Psoas muscle (tissue), 7 donors: ENCODE measurements at regions not wholly inside any gene's neighbourhood (a gene's known extent, or its start where the extent isn't known, plus 50 kb on each side); places are given as distances from the start of the nearest gene placed in this dataset.
"Not testable (repeated sequence)": the region's sequence is repeated elsewhere in the genome, so short reads cannot be mapped to it uniquely, and the experiment has no call there.

ENCODE experiments used
- ATAC-seq, 4 donors: fragments of 200-7000 bp; cut with Tn5 transposase; one replicate each; pipeline ENCODE4 v1.9.1; 2020; ENCODE audit warnings: moderate library complexity in 3 of 4, mild to moderate bottlenecking in 2 of 4
- DNase-seq, 2 donors: peaks; one replicate each; pipeline ENCODE4 v3.0.0-alpha.2; 2020
- H3K27ac ChIP-seq: fragments of 200-600 bp; one replicate; pipeline ENCODE4 v1.8.0; 2022
- H3K27me3 ChIP-seq, 3 donors: fragments of 200-600 bp in 1 of 3; one replicate each; pipeline versions ENCODE4 v1.6.1 to v1.8.0; 2013 to 2022; ENCODE audit warnings: low read length in 2 of 3, mild to moderate bottlenecking in 2 of 3, moderate library complexity in 1 of 3; ENCODE audit not compliant: insufficient read depth in 3 of 3
- H3K36me3 ChIP-seq, 2 donors: fragments of 200-600 bp in 1 of 2; one replicate each; pipeline versions ENCODE4 v1.6.1 to v1.8.0; 2013 to 2022; ENCODE audit warnings: low read depth in 1 of 2, mild to moderate bottlenecking in 1 of 2, moderate library complexity in 1 of 2; ENCODE audit not compliant: insufficient read depth in 1 of 2
- H3K4me1 ChIP-seq: fragments of 200-600 bp; one replicate; pipeline ENCODE4 v1.8.0; 2022
- H3K4me3 ChIP-seq: fragments of 200-600 bp; one replicate; pipeline ENCODE4 v1.8.0; 2022; ENCODE audit warnings: mild to moderate bottlenecking
- H3K9me3 ChIP-seq: fragments of 200-600 bp; one replicate; pipeline ENCODE4 v1.8.0; 2022
- WGBS, 3 donors: extraction: QIAGEN DNeasy Blood & Tissue Kit; methylation state at CpG; one replicate each; pipeline versions ENCODE4 v1.1.6 to v1.1.7; 2013; 5-methylcytosine and 5-hydroxymethylcytosine counted together
- intact Hi-C, 2 donors: fragments of 100-400 bp; cut with DNase I; formaldehyde crosslinking; loops; one replicate each; pipeline versions ENCODE4 v1.11.0 to v1.14.2; 2022
- donor health status: healthy with polysubstance abuse.
- donor health status: DM: no; HTN: no; CAD: no; lungs with moderate emphysema.
- donor health status: Bipolar disorder and iron deficiency.
- donor health status: healthy.
- donor health status: DM: yes; HTN: yes; CAD: no.
- donor health status: DM: no; HTN: no; CAD: no.
- donor health status: DM: yes; HTN: yes; CAD: no.

DNA sequence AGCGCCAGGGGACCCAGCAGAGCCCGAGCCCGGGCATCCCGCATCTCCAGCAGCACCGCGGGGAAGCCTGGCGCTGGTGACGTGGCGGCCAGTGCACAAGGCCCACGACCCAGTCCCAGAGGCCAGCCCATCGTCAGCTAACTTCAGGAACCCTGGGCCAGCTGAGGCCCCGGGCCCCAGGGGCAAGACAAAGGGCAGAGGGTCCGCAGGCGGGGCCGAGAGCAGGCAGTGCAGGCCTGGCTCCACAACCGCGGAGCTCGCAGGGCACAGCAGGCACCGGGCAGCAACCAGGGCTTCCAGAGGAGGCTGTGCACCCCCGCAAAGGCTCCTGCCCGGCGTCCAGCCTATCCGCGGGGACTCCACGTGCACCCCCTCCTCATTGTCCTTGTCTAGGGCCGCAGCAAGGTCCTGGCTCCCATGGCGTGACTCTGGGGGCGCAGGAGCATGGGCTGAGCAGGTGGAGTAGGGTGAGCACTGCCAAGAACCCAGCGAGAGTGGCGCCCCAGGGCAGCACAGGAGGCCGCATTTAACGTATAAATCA is 352.5 kb downstream of the KCNJ18 start:
- H3K4me3 ChIP-seq, result not testable (repeated sequence)
- 65 to 77% (median 77%) methylated on average over 20 to 31 of the region's 32 CpGs for WGBS, 3 donors

DNA sequence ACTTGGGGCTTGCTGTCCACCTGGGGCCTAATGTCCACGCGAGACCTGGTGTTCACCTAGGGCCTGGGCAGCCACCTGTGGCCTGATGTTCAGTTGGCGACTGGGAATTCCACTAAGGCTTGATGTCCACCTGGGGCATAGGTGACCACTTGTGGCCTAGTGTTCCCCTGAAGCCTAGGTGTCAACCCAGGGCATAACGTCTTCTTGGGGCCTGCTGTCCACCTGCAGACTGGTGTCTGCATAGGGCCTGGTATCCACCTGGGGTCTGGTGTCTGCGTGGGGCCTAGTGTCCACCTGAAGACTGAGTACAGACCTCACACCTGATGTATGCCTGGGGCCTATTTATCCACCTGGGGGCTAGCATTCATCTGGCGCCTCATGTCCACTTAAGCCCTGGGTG is 355.2 kb downstream of the KCNJ18 start:
- intact Hi-C loops, H3K27me3 ChIP-seq, H3K27ac ChIP-seq, ATAC-seq, H3K4me3 ChIP-seq, H3K4me1 ChIP-seq, DNase-seq, H3K36me3 ChIP-seq, H3K9me3 ChIP-seq: not testable (repeated sequence)
- 72 to 78% (median 74%) methylated on average over 6 of the region's 6 CpGs for WGBS, 3 donors

More for the DNA sequence above, 352.5 kb downstream of the KCNJ18 start:
- H3K27me3 ChIP-seq, H3K4me1 ChIP-seq, H3K36me3 ChIP-seq, H3K9me3 ChIP-seq, ATAC-seq, H3K27ac ChIP-seq, DNase-seq, intact Hi-C loops: not testable (repeated sequence)

DNA sequence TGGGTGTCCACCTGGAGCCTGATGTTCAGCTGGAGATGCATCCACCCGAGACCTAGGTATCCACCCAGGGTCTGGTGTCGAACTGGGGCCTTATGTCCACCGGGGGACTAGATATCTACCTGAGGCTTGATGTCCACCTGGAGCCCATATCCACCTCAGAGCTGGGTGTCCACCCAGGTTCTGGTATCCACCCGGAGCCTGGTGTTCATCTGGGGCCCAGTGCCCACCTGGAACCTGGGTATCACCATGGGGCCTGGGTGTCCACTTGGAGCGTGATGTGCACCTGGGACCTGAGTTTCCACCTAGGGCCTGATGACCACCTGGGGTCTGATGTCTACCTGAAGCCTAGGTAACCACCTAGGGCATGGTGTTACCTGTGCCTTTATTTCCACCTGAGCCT is 355.9 kb downstream of the KCNJ18 start:
- H3K4me3 ChIP-seq, H3K27me3 ChIP-seq, H3K27ac ChIP-seq, H3K4me1 ChIP-seq, intact Hi-C loops, ATAC-seq, H3K36me3 ChIP-seq, H3K9me3 ChIP-seq, DNase-seq: not testable (repeated sequence)
- 63 to 68% (median 67%) methylated on average over 5 of the region's 5 CpGs for WGBS, 3 donors

DNA sequence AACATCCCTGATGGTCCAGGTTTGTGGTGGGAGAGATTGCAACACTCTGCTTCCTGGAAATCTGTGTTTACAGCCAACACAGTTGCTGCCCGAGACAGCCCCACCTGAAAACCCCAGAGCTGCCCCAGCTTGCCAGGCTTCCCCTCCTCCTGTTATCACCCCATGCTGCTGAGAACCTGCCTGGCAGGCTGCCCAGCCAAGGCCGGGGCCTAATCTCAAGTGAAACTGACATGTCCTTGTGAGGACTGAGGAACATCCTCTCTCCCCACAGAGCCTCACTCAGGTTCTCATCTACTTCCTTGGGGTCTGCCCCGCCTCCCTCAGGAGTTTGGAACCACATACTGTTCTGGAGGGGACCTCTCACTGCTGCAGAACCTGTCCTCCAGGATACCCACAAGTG is 358.4 kb downstream of the KCNJ18 start:
- ATAC-seq, H3K27ac ChIP-seq, H3K27me3 ChIP-seq, H3K4me1 ChIP-seq, intact Hi-C loops, H3K36me3 ChIP-seq, H3K9me3 ChIP-seq, H3K4me3 ChIP-seq, DNase-seq: not testable (repeated sequence)
- 31 to 64% (median 42%) methylated on average over 1 to 3 of the region's 3 CpGs for WGBS, 3 donors

DNA sequence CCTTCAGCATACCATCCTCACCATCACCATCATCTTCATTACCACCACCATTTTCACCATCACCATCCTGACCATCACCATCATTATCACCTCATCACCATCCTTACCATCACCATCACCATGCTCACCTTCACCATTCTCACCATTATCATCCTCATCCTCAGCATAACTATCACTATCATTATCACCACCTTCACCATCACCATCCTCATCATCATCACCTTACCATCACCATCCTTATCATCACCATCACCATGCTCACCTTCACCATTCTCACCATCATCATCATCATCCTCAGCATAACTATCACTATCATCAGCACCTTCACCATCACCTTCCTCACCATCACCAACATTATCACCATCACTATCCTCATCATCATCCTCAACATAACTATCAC is 360.4 kb downstream of the KCNJ18 start:
- H3K4me1 ChIP-seq, intact Hi-C loops, DNase-seq, ATAC-seq, H3K27ac ChIP-seq, H3K36me3 ChIP-seq, H3K4me3 ChIP-seq, H3K27me3 ChIP-seq, H3K9me3 ChIP-seq: not testable (repeated sequence)

DNA sequence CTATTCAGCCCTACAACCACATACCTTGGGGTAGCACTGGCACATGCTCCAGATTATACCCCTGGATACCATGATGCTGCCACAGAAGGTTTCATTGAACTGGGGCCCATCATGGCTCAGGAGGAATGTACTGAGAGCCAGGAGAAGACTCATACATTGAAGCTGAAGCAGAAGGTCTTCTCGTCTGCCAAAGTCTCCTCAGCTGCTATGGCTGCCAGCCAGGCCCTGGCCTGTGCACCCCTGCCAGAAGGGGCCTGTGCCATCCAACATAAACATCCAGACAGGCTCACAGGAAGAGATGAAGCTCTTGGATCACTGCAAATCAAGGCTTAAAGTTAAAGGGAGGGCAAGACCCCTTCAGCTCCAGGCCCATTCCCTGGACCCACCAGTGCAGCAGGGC is 364.2 kb downstream of the KCNJ18 start:
- H3K4me1 ChIP-seq, H3K36me3 ChIP-seq, intact Hi-C loops, DNase-seq, ATAC-seq, H3K27ac ChIP-seq, H3K27me3 ChIP-seq, H3K9me3 ChIP-seq, H3K4me3 ChIP-seq: not testable (repeated sequence)
- 60 to 75% (median 67%) methylated on average over 1 of the region's 1 CpG for WGBS, 3 donors

DNA sequence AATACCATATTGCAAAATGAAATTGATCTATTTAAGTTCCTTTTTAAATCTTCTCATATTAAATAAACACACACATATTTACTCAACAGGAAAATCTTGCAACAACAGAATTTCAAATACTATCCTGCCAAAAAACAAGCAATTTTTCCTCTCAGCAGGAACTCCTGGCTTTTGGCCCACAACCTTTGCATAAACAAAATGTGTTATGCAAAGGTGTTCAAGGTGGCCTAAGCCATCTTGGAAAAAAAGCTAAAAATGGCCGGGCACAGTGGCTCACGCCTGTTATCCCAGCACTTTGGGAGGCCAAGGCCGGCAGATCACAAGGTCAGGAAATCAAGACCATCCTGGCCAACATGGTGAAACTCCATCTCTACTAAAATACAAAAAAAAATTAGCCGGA is 383.6 kb downstream of the KCNJ18 start:
- intact Hi-C loops, H3K27ac ChIP-seq, DNase-seq, H3K4me3 ChIP-seq, H3K27me3 ChIP-seq, H3K9me3 ChIP-seq, H3K4me1 ChIP-seq, ATAC-seq, H3K36me3 ChIP-seq: not testable (repeated sequence)
- 73 to 80% (median 74%) methylated on average over 3 to 4 of the region's 4 CpGs for WGBS, 3 donors

DNA sequence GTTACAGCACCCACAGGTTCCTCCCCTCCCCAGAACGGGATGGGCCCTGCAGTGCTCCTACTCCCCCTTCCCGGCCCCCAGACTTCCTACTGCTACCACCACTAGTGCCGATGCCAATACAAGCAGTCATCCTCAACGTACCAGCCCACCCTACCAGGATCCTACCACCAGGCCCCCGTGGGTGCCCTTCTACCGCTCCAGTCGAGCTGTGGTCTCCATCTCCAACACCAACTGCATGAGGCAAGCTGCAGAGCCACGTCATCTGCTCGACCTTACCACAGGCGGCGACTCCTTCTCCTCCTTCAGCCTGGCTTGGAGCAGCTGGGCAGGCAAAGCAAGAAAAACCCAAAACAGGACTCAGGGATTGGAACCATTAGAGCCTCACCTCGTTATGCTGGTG is 396.3 kb downstream of the KCNJ18 start:
- H3K4me3 ChIP-seq, H3K27me3 ChIP-seq, intact Hi-C loops, DNase-seq, H3K36me3 ChIP-seq, H3K27ac ChIP-seq, H3K4me1 ChIP-seq, ATAC-seq, H3K9me3 ChIP-seq: not testable (repeated sequence)
- 69 to 74% (median 71%) methylated on average over 12 of the region's 12 CpGs for WGBS, 3 donors
